IMR-90 (cell line): ENCODE measurements at regions not wholly inside any gene's neighbourhood (a gene's known extent, or its start where the extent isn't known, plus 50 kb on each side); places are given as distances from the start of the nearest gene placed in this dataset.

Source experiments
- ATAC-seq: fragments of 200-7000 bp; cut with Tn5 transposase; 2 replicates; pipeline ENCODE4 v1.9.1; 2020; ENCODE audit warnings: low read depth, mild to moderate bottlenecking, moderate library complexity
- BruUV-seq: library from RNA; stranded (reverse); fragments of 400-500 nt; replicated peaks from 2 replicates; lab custom pipeline; 2021; lab: Mats Ljungman, UMichigan
- CTCF ChIA-PET: fragments of 300-600 bp; formaldehyde crosslinking; extraction: SDS; loops from one replicate; lab custom pipeline; 2021; ENCODE audit warnings: antibody characterized with exemption; lab: Yijun Ruan, JAX
- POLR2A ChIA-PET: fragments of 300-600 bp; sonication (Branson Sonifier 250); formaldehyde crosslinking; loops from one replicate; lab custom pipeline; 2022; ENCODE audit warnings: antibody characterized with exemption; ENCODE audit not compliant: unreplicated experiment; lab: Charles Lee
- DNase-seq: peaks from one replicate; pipeline ENCODE4 v3.0.0; 2013
- H2AFZ ChIP-seq: replicated peaks from 2 replicates; pipeline ENCODE3; 2013; ENCODE audit warnings: low read length, mild to moderate bottlenecking; ENCODE audit not compliant: poor library complexity
- H2AK5ac ChIP-seq: 2 replicates; pipeline ENCODE4 v1.6.1; 2013; ENCODE audit warnings: low read depth, low read length, inconsistent platforms
- H2AK9ac ChIP-seq: replicated peaks from 2 replicates; pipeline ENCODE3; 2013; ENCODE audit warnings: mild to moderate bottlenecking, low read depth, low read length, moderate library complexity; ENCODE audit not compliant: poor library complexity
- H2BK120ac ChIP-seq: 2 replicates; pipeline ENCODE4 v1.6.1; 2013; ENCODE audit warnings: low read depth, low read length, inconsistent platforms
- H2BK15ac ChIP-seq: 3 replicates; pipeline ENCODE4 v1.6.1; 2013; ENCODE audit warnings: low read depth, low read length, inconsistent platforms
- H2BK20ac ChIP-seq: 2 replicates; pipeline ENCODE4 v1.6.1; 2013; ENCODE audit warnings: low read depth, mild to moderate bottlenecking, inconsistent platforms, low read length, moderate library complexity
- H2BK5ac ChIP-seq: 2 replicates; pipeline ENCODE4 v1.6.1; 2013; ENCODE audit warnings: mild to moderate bottlenecking, low read depth, low read length, inconsistent platforms; ENCODE audit not compliant: poor library complexity, severe bottlenecking
- H3K14ac ChIP-seq: replicated peaks from 2 replicates; pipeline ENCODE4 v1.6.1; 2013; ENCODE audit warnings: low read depth, low read length, inconsistent platforms
- H3K18ac ChIP-seq: 2 replicates; pipeline ENCODE4 v1.6.1; 2013; ENCODE audit warnings: low read depth, low read length, control low read depth
- H3K23ac ChIP-seq: 2 replicates; pipeline ENCODE4 v1.6.1; 2013; ENCODE audit warnings: low read depth, low read length, inconsistent platforms
- H3K27ac ChIP-seq: 2 replicates; pipeline ENCODE4 v1.5.1; 2013; ENCODE audit warnings: mild to moderate bottlenecking, control low read depth, low read length; ENCODE audit not compliant: insufficient read depth
- H3K27me3 ChIP-seq: 2 replicates; pipeline ENCODE4 v1.6.1; 2013; ENCODE audit warnings: low read length; ENCODE audit not compliant: control insufficient read depth, insufficient read depth
- H3K36me3 ChIP-seq: 2 replicates; pipeline ENCODE4 v1.6.1; 2013; ENCODE audit warnings: low read length, mixed read lengths; ENCODE audit not compliant: control insufficient read depth, insufficient read depth
- H3K4ac ChIP-seq: 2 replicates; pipeline ENCODE4 v1.6.1; 2013; ENCODE audit warnings: low read depth, low read length, inconsistent platforms
- H3K4me1 ChIP-seq: 2 replicates; pipeline ENCODE4 v1.6.1; 2013; ENCODE audit warnings: low read length, mixed read lengths; ENCODE audit not compliant: control insufficient read depth, insufficient read depth
- H3K4me2 ChIP-seq: 2 replicates; pipeline ENCODE4 v1.6.1; 2013; ENCODE audit warnings: low read depth, mild to moderate bottlenecking, control low read depth, low read length, moderate library complexity
- H3K4me3 ChIP-seq: 2 replicates; pipeline ENCODE4 v1.5.1; 2013; ENCODE audit warnings: low read depth, mild to moderate bottlenecking, control low read depth, low read length, moderate library complexity; ENCODE audit not compliant: insufficient read depth
- H3K56ac ChIP-seq: 2 replicates; pipeline ENCODE4 v1.6.1; 2013; ENCODE audit warnings: low read length, inconsistent platforms; ENCODE audit not compliant: insufficient read depth; ENCODE audit errors: extremely low read depth
- H3K79me1 ChIP-seq, 2 experiments: 2 replicates each; pipeline ENCODE4 v1.6.1; 2013; ENCODE audit warnings: low read length in 2 of 2, inconsistent platforms in 1 of 2, low read depth in 1 of 2
- H3K9ac ChIP-seq: 2 replicates; pipeline ENCODE4 v1.6.1; 2013; ENCODE audit warnings: low read depth, low read length, control low read depth
- H3K9me1 ChIP-seq: 2 replicates; pipeline ENCODE4 v1.6.1; 2013; ENCODE audit warnings: low read length, inconsistent platforms; ENCODE audit not compliant: insufficient read depth
- H3K9me3 ChIP-seq: 2 replicates; pipeline ENCODE4 v1.6.1; 2013; ENCODE audit warnings: low read length; ENCODE audit not compliant: control insufficient read depth, insufficient read depth
- H4K20me1 ChIP-seq: 2 replicates; pipeline ENCODE4 v1.6.1; 2013; ENCODE audit warnings: low read length, inconsistent platforms; ENCODE audit not compliant: insufficient read depth
- H4K5ac ChIP-seq: 2 replicates; pipeline ENCODE4 v1.6.1; 2013; ENCODE audit warnings: mild to moderate bottlenecking, low read depth, low read length, control low read depth
- H4K8ac ChIP-seq, 2 experiments: 2 replicates each; pipeline ENCODE4 v1.6.1; 2013; ENCODE audit warnings: low read depth in 2 of 2, low read length in 2 of 2, control low read depth in 1 of 2, inconsistent platforms in 1 of 2
- H4K91ac ChIP-seq: 2 replicates; pipeline ENCODE4 v1.6.1; 2013; ENCODE audit warnings: low read depth, low read length, inconsistent platforms; ENCODE audit not compliant: insufficient read depth
- CEBPB ChIP-seq: IDR thresholded peaks from 2 replicates; pipeline ENCODE4 v1.6.1; 2012; ENCODE audit warnings: low read depth, low read length, improper control_type of control experiment
- CHD1 ChIP-seq: IDR thresholded peaks from 2 replicates; pipeline ENCODE4 v1.6.1; 2012; ENCODE audit warnings: low read depth, low read length, improper control_type of control experiment
- MXI1 ChIP-seq: IDR thresholded peaks from 2 replicates; pipeline ENCODE4 v1.6.1; 2012; ENCODE audit warnings: low read depth, mild to moderate bottlenecking, low read length, moderate library complexity, borderline replicate concordance
- POLR2A ChIP-seq: IDR thresholded peaks from 2 replicates; pipeline ENCODE4 v1.6.1; 2012; ENCODE audit warnings: mild to moderate bottlenecking, low read depth, low read length
- RAD21 ChIP-seq: IDR thresholded peaks from 2 replicates; pipeline ENCODE4 v1.6.1; 2012; ENCODE audit warnings: low read length, improper control_type of control experiment
- RCOR1 ChIP-seq: IDR thresholded peaks from 2 replicates; pipeline ENCODE4 v1.6.1; 2012; ENCODE audit warnings: mild to moderate bottlenecking, low read length, improper control_type of control experiment; ENCODE audit not compliant: insufficient replicate concordance
- WGBS, 2 experiments: methylation state at CpG; one replicate each; pipeline versions ENCODE4 v1.1.5 to v1.1.7; 2013; ENCODE audit warnings: missing lambda C conversion rate in 2 of 2; ENCODE audit not compliant: insufficient read length in 1 of 2; ENCODE audit errors: extremely low coverage in 2 of 2; 5-methylcytosine and 5-hydroxymethylcytosine counted together
- dilution Hi-C: fragments of 300-500 bp; cut with HindIII; formaldehyde crosslinking; loops from one replicate; pipeline ENCODE4 v1.14.3; 2018; ENCODE audit warnings: low sequenced_read_pairs; ENCODE audit not compliant: unreplicated experiment
- in situ Hi-C: fragments of 300-500 bp; cut with MboI; formaldehyde crosslinking; loops from 3 replicates; pipeline ENCODE4 v1.14.3; 2019; ENCODE audit warnings: low sequenced_read_pairs, inconsistent platforms, mixed read lengths
- intact Hi-C: fragments of 100-400 bp; cut with micrococcal nuclease; formaldehyde crosslinking; loops from 2 replicates; pipeline ENCODE4 v1.10.0; 2022
- TF ChIP-seq, protein P1 (sequence below): fragments of 150-350 bp; IDR thresholded peaks from 2 replicates; pipeline ENCODE4 v1.6.1; 2016; ENCODE audit warnings: low read depth, mild to moderate bottlenecking, low read length, moderate library complexity, borderline replicate concordance

DNA sequence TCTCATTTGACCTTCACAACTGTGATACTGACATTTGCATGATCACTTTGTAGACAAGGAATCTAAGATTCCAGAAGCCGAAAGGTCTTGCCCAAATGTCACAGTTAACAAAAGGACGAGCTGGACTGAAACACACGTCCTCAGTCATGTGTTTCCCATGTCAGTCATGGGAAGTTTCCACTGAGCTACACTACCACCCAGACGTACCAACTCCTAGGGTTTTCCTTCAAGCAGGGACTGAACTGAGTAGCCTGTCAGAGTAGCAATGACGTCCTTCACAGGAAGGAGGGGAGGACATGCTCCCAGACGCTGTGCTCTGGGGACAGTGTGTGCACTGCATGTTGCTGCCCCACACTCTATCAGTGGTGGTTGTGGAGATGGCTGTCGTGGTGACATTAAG, 215.8 kb upstream of the SMLR1 start:
- H4K8ac ChIP-seq: peak overlapping the region in 1 of 2 experiments; percentile 56; a peak in 1 of 4 replicates
- in situ Hi-C loops: no loop called here
- WGBS, 2 experiments: 100% methylated on average over 1 of the region's 7 CpGs; no CpG with 5 or more reads in 1 of the 2 experiments
- intact Hi-C loops: no loop called here
- peaks cover 3% of the 10 kb centered on the region; the same call in 1 of the 2 replicates for H3K9me3 ChIP-seq
- H4K20me1 ChIP-seq: no peaks in the 10 kb centered on the region
- ChIA-PET CTCF (no interaction called here), POLR2A (no interaction called here)
- H2AK9ac ChIP-seq: no peak overlapping the region
- no peak overlapping the region for H3K27ac ChIP-seq
- H3K4me2 ChIP-seq: no peak overlapping the region
- peak overlapping the region; percentile 55 for H2AFZ ChIP-seq
- H2BK5ac ChIP-seq: no peak overlapping the region
- peak overlapping the region; percentile 8; the same call in 1 of the 2 replicates for H4K5ac ChIP-seq
- H3K4me3 ChIP-seq: no peak overlapping the region
- H2AK5ac ChIP-seq: peak overlapping the region; percentile 45; the same call in 1 of the 2 replicates
- ATAC-seq: no peak
- 0 out of 2 replicates have a peak overlapping the region, but pooled peaks have one; percentile 16 for H2BK20ac ChIP-seq
- no peaks in the 10 kb centered on the region for H3K79me1 ChIP-seq
- H3K9ac ChIP-seq: no peak overlapping the region
- DNase-seq: no peak
- no peaks in the 10 kb centered on the region for H3K36me3 ChIP-seq
- H3K27me3 ChIP-seq: no peaks in the 10 kb centered on the region
- H2BK120ac ChIP-seq: peak overlapping the region; percentile 49
- H2BK15ac ChIP-seq: peak overlapping the region; percentile 48; the same call in 1 of the 3 replicates
- H3K9me1 ChIP-seq: no peaks in the 10 kb centered on the region
- no peak overlapping the region for H3K18ac ChIP-seq
- H3K56ac ChIP-seq: no peak overlapping the region
- BruUV-seq: no TSS peak
- peak overlapping the region; percentile 39 for H4K91ac ChIP-seq
- dilution Hi-C loops: no loop called here
- no peaks in the 10 kb centered on the region for H3K4me1 ChIP-seq
- H3K4ac ChIP-seq: peak overlapping the region; percentile 66
- H3K14ac ChIP-seq: 0 out of 2 replicates have a peak overlapping the region, but pooled peaks have one; percentile 32
- no peak for TF ChIP-seq MXI1
- TF ChIP-seq, protein P1, sequence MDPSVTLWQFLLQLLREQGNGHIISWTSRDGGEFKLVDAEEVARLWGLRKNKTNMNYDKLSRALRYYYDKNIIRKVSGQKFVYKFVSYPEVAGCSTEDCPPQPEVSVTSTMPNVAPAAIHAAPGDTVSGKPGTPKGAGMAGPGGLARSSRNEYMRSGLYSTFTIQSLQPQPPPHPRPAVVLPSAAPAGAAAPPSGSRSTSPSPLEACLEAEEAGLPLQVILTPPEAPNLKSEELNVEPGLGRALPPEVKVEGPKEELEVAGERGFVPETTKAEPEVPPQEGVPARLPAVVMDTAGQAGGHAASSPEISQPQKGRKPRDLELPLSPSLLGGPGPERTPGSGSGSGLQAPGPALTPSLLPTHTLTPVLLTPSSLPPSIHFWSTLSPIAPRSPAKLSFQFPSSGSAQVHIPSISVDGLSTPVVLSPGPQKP: no peak
- TF ChIP-seq CHD1: no peak
- TF ChIP-seq POLR2A: no peak
- no peak for TF ChIP-seq RCOR1
- no peak for TF ChIP-seq RAD21
- TF ChIP-seq CEBPB: no peak
- H3K23ac ChIP-seq: peak overlapping the region; percentile 56; the same call in 1 of the 2 replicates
